Activated naive CD4-positive, alpha-beta T cell treated with anti-CD3 and anti-CD28 coated beads, Interleukin-2, amount 50 U/mL, for 72 hours (primary cell): ENCODE measurements at regions not wholly inside any gene's neighbourhood (a gene's known extent, or its start where the extent isn't known, plus 50 kb on each side); places are given as distances from the start of the nearest gene placed in this dataset.
A peak's percentile ranks its signal among the peaks of the same experiment; 100 is the strongest.

Experiments used
- ATAC-seq, 2 donors: fragments of 150-1000 bp; cut with Tn5 transposase; 2 replicates each; pipeline ENCODE4 v1.10.0; 2021; ENCODE audit warnings: mild to moderate bottlenecking in 2 of 2, moderate library complexity in 2 of 2
- DNase-seq, 2 donors: peaks; one replicate each; pipeline ENCODE4 v3.0.0; 2021 to 2022; ENCODE audit warnings: low spot score in 2 of 2
- H3K27ac Mint-ChIP-seq, 2 donors: one replicate each; pipeline ENCODE4 v1.8.0; 2022; ENCODE audit warnings: mild to moderate bottlenecking in 2 of 2, mixed read lengths in 2 of 2
- H3K36me3 Mint-ChIP-seq, 2 donors: one replicate each; pipeline ENCODE4 v1.8.0; 2022; ENCODE audit warnings: mixed read lengths in 2 of 2
- H3K9me3 Mint-ChIP-seq, 2 donors: one replicate each; pipeline ENCODE4 v1.8.0; 2022; ENCODE audit warnings: mixed read lengths in 2 of 2

DNA sequence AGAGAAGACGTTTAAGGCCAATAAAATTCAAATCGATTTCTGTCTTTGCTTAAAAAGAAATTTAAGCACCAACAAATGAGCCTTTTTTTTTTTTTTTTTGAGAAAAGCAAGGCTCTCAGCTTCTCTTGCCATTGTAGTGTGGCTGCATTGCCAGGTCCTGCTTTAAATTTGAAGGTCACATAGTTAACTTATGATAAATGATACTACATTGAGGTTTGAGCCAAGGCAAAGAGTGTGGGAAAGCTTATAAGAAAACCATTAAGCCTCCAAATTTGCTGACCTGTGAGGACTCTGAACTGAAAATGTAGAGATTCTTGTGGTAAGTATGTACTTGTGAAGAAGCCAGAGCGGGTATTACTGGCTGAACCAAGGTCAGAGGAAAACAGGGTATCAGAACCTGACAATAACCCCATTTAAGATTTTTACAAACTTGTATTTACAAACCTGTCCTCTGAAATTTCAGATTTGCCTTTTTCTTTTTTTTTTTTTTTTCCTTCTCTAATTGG, 519.7 kb upstream of the RGMA start:
- ATAC-seq, result no peak
- DNase-seq, result no peak
- Mint-ChIP-seq H3K36me3 (no peaks in the 10 kb centered on the region), H3K9me3 (no peaks in the 10 kb centered on the region), H3K27ac (no peak overlapping the region)

DNA sequence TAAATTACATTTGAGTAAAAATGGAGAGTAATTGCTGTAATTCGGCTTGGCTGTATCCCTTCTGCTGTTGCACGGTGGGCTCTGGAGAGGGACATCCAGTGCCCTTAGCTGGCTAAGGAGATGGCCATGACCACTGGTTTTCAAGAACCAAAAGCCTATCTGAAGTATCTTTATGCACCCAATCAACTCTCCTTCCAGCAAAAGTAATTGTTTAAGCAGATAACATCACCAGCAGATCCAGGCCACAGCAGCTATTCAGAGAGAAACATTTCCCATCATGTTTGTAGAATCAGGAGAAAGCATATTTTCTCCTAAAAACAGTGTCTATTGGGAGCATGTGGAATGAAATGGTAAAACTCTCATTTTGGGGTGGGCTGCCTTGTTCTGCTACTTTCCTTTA, 514.5 kb upstream of the RGMA start:
- ATAC-seq, result no peak
- no peak for DNase-seq
- Mint-ChIP-seq H3K27ac (no peak overlapping the region), H3K36me3 (no peaks in the 10 kb centered on the region), H3K9me3 (peaks cover 0 to 1% of the 10 kb centered on the region in 2 donors)

GRCh38 chr15:93587059-93587521, 498.1 kb upstream of the RGMA start:
- Mint-ChIP-seq H3K36me3 (no peaks in the 10 kb centered on the region), H3K9me3 (peaks cover 0 to 3% of the 10 kb centered on the region in 2 donors), H3K27ac (no peak overlapping the region)
- no peak for ATAC-seq
- no peak for DNase-seq

- Mint-ChIP-seq H3K36me3 (no peaks in the 10 kb centered on the region), H3K9me3 (peaks cover 0 to 4% of the 10 kb centered on the region in 2 donors), H3K27ac (no peak overlapping the region)
- ATAC-seq (no peak), DNase-seq (no peak)
Observed at GRCh38 chr15:93585012-93585411, 496.0 kb upstream of the RGMA start.

- ATAC-seq, result no peak
- peaks cover 4% of the 10 kb centered on the region in 2 donors for H3K9me3 Mint-ChIP-seq
Observed at GRCh38 chr15:93583968-93584367, 495.0 kb upstream of the RGMA start.

DNA sequence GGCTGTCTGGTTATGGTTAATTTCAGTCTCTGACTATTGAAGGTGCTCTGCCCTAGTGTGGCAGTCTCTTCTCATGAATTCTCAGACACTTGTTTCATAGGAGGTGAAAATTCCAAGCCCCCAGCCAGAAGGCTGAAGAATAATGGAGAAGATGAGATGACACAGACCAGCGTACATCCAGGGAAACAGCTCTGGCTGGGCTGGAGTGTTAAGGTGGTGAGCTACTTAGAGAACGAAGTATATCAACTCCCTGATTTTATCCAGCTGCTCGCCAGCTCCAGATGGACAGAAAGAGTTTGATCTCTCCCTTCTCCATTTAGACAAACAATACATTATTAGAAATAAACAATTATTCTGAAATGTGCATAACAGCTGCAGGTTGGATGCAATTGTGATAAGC, 494.5 kb upstream of the RGMA start:
- H3K27ac Mint-ChIP-seq, result no peak overlapping the region
- H3K36me3 Mint-ChIP-seq, result no peaks in the 10 kb centered on the region
- DNase-seq (no peak), ATAC-seq (no peak)
- peaks cover 4% of the 10 kb centered on the region in 2 donors for H3K9me3 Mint-ChIP-seq

More at GRCh38 chr15:93583968-93584367, 495.0 kb upstream of the RGMA start:
- Mint-ChIP-seq H3K36me3 (no peaks in the 10 kb centered on the region), H3K27ac (no peak overlapping the region)
- DNase-seq, result no peak

DNA sequence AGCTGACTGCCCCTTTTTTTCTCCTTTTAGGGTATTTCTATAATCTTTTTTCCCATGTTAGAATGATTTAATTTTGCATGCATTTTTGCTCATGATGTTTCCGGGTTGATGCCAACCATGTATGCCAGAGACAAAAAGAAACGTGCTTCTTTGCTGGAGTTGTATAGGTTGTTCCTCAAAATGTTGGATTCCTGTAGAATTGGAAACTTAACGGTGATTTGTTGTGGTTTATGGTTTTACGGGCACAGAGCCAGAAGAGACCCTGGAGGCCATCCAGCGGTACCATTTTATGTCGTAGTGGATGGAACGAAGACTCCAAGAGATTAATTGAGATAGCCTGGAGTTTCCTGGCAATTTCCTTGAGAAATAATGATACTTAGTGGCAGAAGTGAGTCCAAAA, 481.5 kb upstream of the RGMA start:
- no peak for DNase-seq
- no peak for ATAC-seq
- H3K36me3 Mint-ChIP-seq, result no peaks in the 10 kb centered on the region
- H3K9me3 Mint-ChIP-seq, result no peaks in the 10 kb centered on the region
- H3K27ac Mint-ChIP-seq, result no peak overlapping the region

DNA sequence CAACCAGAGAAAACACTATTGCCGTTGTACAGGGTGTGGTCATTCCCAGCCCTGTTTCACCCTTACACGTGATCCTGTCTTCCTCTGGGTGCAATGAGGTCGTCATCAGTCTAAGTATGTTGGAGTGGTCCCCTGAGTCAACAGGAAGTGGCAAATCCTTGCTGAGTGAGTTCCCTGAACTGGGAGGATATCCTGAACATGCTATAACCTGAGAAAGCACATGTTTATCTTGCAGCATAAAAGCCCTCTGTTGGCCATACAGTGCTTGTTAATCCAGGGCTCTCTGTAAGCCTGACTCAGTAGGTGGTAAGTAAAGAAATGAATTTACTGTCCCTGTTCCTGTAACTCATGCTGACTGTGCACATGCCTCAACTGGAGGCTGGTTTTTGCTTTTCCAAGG, 477.8 kb upstream of the RGMA start:
- DNase-seq (no peak), ATAC-seq (peak; percentile 18 to 65)
- Mint-ChIP-seq H3K9me3 (no peaks in the 10 kb centered on the region), H3K27ac (no peak overlapping the region), H3K36me3 (no peaks in the 10 kb centered on the region)

DNA sequence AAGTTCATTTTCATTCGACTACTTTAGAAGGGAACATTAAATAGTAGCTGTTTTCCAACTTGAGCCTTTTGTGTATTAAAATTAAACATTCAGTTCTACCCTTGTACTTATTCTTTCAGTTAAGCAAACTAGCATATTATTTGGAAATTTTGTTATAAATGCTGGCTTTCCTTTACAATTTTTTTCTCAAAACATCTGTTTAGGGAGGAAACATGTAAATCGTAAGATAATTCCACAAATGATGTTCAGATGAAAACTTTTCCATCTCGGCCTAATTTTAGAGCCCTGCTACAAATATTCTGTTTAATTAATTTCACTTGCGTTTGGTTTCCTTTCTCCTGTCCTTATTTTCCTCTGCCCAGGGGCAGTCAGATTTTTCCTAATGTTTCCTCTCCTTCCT, 476.2 kb upstream of the RGMA start:
- no peaks in the 10 kb centered on the region for H3K9me3 Mint-ChIP-seq
- H3K36me3 Mint-ChIP-seq, result no peaks in the 10 kb centered on the region
- ATAC-seq (no peak), DNase-seq (no peak)
- no peak overlapping the region for H3K27ac Mint-ChIP-seq

DNA sequence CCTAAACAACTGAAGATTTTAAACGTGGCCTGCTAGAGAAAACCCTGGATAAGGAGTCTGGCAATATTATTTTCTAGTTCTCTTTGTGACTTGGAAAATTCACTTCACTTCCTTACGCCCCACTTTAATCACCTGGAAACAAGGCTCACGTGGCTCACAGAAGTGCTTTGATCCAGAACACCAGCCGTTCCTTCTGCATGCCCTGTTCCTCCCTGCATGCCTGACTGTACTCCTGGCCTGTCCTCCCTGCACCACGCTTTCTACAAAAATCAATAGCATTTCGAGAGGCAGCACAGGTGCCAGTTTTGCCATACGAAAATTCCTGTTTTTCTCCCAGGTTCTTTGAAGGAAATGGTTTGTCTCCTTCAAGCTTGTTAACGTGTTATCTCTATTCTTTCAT, 474.2 kb upstream of the RGMA start:
- Mint-ChIP-seq H3K36me3 (no peaks in the 10 kb centered on the region), H3K27ac (no peak overlapping the region), H3K9me3 (no peaks in the 10 kb centered on the region)
- DNase-seq, result no peak
- ATAC-seq, result no peak

GRCh38 chr15:93562395-93563123, 473.5 kb upstream of the RGMA start:
- DNase-seq (no peak), ATAC-seq (no peak)
- Mint-ChIP-seq H3K27ac (no peak overlapping the region), H3K36me3 (no peaks in the 10 kb centered on the region), H3K9me3 (no peaks in the 10 kb centered on the region)

DNA sequence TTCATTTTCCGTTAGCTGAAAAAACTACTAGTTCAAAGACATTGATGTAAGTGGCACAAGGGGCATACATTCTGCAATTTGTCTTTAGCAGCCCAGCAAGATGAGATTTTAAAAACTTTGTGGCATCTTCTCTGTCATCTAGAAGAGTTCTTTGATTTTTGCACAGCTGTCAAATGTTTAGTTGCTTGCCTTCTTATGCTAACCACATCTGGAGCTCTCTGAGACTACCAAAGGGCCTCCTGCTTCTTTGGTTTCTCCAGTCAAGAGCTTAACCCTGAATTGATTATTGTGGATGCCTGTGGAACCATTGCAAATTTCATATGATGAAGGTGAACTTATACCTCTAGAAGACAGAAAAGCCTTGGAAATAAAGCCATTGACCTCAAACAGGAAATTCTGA, 468.7 kb upstream of the RGMA start:
- no peak for ATAC-seq
- H3K27ac Mint-ChIP-seq, result no peak overlapping the region

GRCh38 chr15:93553167-93553935, 464.3 kb upstream of the RGMA start:
- no peak overlapping the region for H3K27ac Mint-ChIP-seq
- H3K9me3 Mint-ChIP-seq, result peaks cover 3 to 5% of the 10 kb centered on the region in 2 donors
- DNase-seq (no peak), ATAC-seq (no peak)
- H3K36me3 Mint-ChIP-seq, result no peaks in the 10 kb centered on the region

More for the DNA sequence above, 468.7 kb upstream of the RGMA start:
- H3K9me3 Mint-ChIP-seq, result peaks cover 0 to 3% of the 10 kb centered on the region in 2 donors
- H3K36me3 Mint-ChIP-seq, result no peaks in the 10 kb centered on the region
- DNase-seq, result no peak

GRCh38 chr15:93543093-93543492, 454.1 kb upstream of the RGMA start:
- DNase-seq (no peak), ATAC-seq (no peak)
- Mint-ChIP-seq H3K9me3 (peaks cover 0 to 11% of the 10 kb centered on the region in 2 donors), H3K36me3 (no peaks in the 10 kb centered on the region), H3K27ac (no peak overlapping the region)

GRCh38 chr15:93527374-93528050, 438.5 kb upstream of the RGMA start:
- Mint-ChIP-seq H3K9me3 (no peaks in the 10 kb centered on the region), H3K36me3 (no peaks in the 10 kb centered on the region), H3K27ac (no peak overlapping the region)
- DNase-seq (no peak), ATAC-seq (no peak)

GRCh38 chr15:93524432-93524831, 435.4 kb upstream of the RGMA start:
- DNase-seq (no peak), ATAC-seq (no peak)
- Mint-ChIP-seq H3K36me3 (no peaks in the 10 kb centered on the region), H3K9me3 (no peaks in the 10 kb centered on the region), H3K27ac (no peak overlapping the region)

DNA sequence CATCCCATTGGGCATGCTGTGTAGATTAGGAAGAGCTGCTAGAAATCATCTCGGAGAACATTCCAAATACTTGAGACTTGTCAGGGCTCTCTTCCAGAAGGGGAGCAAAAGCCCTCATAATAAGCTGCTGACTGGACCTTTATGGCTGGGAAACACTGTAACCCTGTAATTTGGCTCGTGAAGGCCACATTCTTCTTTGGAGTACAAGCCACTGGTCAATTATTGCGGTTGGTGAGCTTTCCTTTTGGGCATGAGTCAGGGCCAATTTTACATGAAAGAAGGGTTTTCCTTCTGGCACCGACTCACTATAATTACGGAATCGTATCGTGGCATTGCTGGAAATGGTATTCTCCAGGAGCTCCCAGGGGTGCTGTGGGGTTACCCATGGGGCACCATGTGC, 434.5 kb upstream of the RGMA start:
- no peak for ATAC-seq
- DNase-seq, result no peak
- Mint-ChIP-seq H3K27ac (no peak overlapping the region), H3K36me3 (no peaks in the 10 kb centered on the region), H3K9me3 (no peaks in the 10 kb centered on the region)
